ENCODE measurements at regions not wholly inside any gene's neighbourhood (a gene's known extent, or its start where the extent isn't known, plus 50 kb on each side); places are given as distances from the start of the nearest gene placed in this dataset.

DNA sequence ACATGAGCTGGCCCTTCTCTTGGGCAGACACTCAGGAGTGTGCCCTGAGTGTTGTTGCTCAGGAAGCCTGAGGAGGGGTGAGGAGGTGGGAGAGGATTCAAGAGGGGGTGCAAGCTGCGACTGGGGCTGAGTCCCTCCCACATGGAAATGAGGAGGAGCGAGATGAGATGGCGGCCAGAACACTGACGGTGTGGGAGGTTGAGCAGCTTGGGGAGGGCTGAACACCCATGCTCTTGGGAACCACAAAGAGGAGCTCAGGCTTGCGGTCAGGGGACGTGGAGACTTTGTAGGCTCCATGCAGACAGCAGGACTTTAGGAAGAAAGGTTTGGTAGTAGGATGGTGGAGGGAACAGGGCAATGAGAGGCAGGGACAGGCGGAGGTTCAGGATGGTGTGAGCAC is 163.2 kb upstream of the SHH start:
- TF ChIP-seq, protein P1, sequence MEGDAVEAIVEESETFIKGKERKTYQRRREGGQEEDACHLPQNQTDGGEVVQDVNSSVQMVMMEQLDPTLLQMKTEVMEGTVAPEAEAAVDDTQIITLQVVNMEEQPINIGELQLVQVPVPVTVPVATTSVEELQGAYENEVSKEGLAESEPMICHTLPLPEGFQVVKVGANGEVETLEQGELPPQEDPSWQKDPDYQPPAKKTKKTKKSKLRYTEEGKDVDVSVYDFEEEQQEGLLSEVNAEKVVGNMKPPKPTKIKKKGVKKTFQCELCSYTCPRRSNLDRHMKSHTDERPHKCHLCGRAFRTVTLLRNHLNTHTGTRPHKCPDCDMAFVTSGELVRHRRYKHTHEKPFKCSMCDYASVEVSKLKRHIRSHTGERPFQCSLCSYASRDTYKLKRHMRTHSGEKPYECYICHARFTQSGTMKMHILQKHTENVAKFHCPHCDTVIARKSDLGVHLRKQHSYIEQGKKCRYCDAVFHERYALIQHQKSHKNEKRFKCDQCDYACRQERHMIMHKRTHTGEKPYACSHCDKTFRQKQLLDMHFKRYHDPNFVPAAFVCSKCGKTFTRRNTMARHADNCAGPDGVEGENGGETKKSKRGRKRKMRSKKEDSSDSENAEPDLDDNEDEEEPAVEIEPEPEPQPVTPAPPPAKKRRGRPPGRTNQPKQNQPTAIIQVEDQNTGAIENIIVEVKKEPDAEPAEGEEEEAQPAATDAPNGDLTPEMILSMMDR (IDR thresholded peaks at IDR 0.05 in 4 of 5, conservative IDR thresholded peaks at IDR 0.05 in 1 of 5): no peak
- no peak for TF ChIP-seq POLR2A (IDR thresholded peaks at IDR 0.05)
- H3K4me1 ChIP-seq: no peaks in the 10 kb centered on the region
- intact Hi-C loops (cut with DNase I; ENCODE audit: low total_unique reads): no loop called here
- in situ Hi-C loops (cut with MboI; ENCODE audit: low sequenced_read_pairs in 4 of 4): no loop called here
- H3K9me3 ChIP-seq: no peaks in the 10 kb centered on the region
- H3K4me3 ChIP-seq: no peak overlapping the region
- no peaks in the 10 kb centered on the region for H3K36me3 ChIP-seq
- no peak for ATAC-seq
- H3K27ac ChIP-seq: no peak overlapping the region
- DNase-seq: no peak
- no peaks in the 10 kb centered on the region for H3K27me3 ChIP-seq

DNA sequence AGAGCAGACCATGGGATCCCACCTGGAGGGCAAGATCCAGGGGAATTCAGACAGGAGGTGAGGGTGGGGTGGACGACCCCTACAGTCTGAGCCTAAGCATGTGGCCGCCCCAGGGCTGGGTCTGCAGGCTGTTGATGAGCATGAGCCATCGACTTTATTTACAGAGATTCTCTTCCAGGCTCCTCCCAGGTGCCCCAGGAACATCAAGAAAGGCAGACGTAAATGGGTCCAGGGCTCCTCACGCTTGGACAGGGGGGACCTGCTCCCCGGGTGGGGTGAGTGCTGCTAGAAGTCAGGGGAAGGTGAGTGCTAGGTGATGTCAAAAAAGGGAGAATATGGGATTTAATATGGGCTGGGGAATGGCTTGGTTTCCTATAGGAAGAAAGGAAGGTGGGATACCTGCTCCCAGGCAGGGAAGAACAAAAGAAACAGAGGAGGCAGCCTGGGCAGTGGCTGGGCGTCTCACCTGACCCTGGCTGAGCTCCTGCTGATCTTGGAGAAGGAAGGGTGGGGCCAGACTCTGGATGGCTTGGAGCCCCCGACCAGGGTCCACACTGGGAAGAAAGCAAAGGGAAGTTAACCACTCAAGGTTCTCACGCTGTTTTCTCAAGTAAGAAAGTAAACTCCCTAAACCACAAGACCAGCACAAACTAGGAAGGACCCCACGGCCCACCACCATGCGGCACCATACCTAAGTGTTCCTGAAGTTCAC is 162.1 kb upstream of the SHH start:
- no peaks in the 10 kb centered on the region for H3K27me3 ChIP-seq
- H3K36me3 ChIP-seq: no peaks in the 10 kb centered on the region
- H3K27ac ChIP-seq: no peak overlapping the region
- H3K9me3 ChIP-seq: no peaks in the 10 kb centered on the region
- intact Hi-C loops (cut with DNase I; ENCODE audit: low total_unique reads): no loop called here
- DNase-seq (no peak), ATAC-seq (no peak)
- no peaks in the 10 kb centered on the region for H3K4me1 ChIP-seq
- H3K4me3 ChIP-seq: no peak overlapping the region
- no peak for TF ChIP-seq POLR2A (IDR thresholded peaks at IDR 0.05)
- in situ Hi-C loops (cut with MboI; ENCODE audit: low sequenced_read_pairs in 4 of 4): no loop called here

DNA sequence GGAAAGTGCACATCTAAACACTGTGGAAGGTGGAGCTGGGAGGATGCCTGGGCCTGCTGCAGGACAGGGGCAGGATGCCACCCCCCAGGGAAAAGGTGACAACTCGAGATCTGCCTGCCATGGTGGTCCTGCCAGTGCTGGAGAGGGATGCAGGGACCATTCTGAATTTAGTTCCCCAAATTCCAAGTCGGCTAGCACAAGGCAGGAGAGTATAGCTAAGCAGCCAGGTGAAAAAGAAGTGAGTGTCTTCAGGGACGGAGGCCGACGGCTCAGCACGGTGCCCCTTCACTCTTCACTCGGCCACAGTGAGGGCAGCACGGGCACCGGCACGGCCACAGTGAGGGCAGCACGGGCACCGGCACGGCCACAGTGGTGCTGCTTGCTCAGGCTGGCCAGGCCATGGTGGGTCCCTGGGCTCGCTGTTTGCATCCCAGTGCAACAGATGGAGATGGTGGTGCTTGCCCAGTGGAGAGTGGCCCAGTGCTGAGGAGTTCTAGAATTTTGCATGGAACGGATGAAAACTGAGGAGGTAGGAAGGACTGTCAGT is 161.3 kb upstream of the SHH start:
- Histone ChIP-seq H3K4me3 (no peak overlapping the region), H3K9me3 (no peaks in the 10 kb centered on the region), H3K27me3 (no peaks in the 10 kb centered on the region), H3K4me1 (no peaks in the 10 kb centered on the region), H3K36me3 (no peaks in the 10 kb centered on the region), H3K27ac (no peak overlapping the region)
- intact Hi-C loops (cut with DNase I; ENCODE audit: low total_unique reads): no loop called here
- ATAC-seq (no peak), DNase-seq (no peak)
- in situ Hi-C loops (cut with MboI; ENCODE audit: low sequenced_read_pairs in 4 of 4): no loop called here
- no peak for TF ChIP-seq POLR2A (IDR thresholded peaks at IDR 0.05)
- TF ChIP-seq, protein P1 (IDR thresholded peaks at IDR 0.05 in 4 of 5, conservative IDR thresholded peaks at IDR 0.05 in 1 of 5): no peak

DNA sequence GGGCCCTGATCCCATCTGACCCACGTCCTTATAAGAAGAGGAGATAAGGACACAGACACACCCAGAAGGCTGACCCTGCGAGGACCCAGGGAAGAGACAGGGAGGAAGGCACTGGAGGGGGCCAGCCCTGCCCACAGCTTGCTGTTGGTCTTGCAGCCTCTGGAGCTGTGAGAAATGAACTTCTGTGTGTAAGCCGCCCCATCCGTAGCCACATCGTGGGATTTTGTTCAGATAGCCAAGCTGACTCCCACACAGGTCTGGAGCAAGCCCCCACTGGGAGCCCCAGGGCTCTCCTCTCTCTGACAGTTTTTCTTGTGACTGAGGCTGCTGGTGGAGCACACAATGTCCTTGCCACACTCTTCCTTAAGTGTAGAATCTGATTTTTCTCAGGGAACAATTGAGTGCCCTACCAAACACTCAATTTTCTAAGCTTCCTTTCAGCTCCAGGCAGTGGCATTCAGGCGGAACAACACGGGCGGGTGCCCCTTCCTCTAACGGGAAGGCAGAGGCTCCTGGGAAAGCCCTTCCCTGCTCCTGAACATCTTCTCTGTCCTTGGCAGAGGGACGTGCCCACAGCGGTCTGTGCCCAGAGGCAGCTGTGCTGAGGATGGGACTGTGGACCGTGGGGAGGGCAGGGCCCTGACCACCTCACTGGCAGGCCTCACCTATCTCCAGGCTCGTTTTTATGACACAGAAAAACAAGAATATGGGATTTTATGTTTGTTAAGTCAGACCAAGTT is 160.6 kb upstream of the SHH start:
- Histone ChIP-seq H3K27ac (no peak overlapping the region), H3K9me3 (no peaks in the 10 kb centered on the region), H3K4me3 (no peak overlapping the region), H3K4me1 (no peaks in the 10 kb centered on the region), H3K27me3 (no peaks in the 10 kb centered on the region), H3K36me3 (no peaks in the 10 kb centered on the region)
- DNase-seq: no peak
- in situ Hi-C loops (cut with MboI; ENCODE audit: low sequenced_read_pairs in 4 of 4): no loop called here
- intact Hi-C loops (cut with DNase I; ENCODE audit: low total_unique reads): no loop called here
- ATAC-seq: no peak
- TF ChIP-seq POLR2A (IDR thresholded peaks at IDR 0.05): no peak
- TF ChIP-seq, protein P1 (IDR thresholded peaks at IDR 0.05 in 4 of 5, conservative IDR thresholded peaks at IDR 0.05 in 1 of 5): no peak

DNA sequence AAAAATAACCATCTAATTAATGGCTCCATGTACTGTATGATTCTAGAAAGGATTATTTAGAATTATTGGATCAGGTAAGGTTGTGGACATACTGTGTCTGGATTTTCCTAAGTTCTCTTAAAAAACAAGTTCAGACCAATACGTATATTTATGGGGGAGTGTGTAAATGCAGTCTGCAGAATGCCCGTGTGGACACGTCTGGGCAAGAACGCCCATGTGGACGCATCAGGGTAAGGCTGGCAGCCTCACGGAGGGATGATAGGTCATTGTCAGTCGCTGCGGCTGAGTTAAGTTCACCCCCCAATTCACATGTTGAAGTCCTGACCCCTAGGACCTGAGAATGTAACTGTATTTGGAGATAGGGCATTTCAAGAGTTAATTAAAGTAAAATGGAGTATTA is 160.0 kb upstream of the SHH start:
- no peak for TF ChIP-seq POLR2A (IDR thresholded peaks at IDR 0.05)
- TF ChIP-seq, protein P1 (IDR thresholded peaks at IDR 0.05 in 4 of 5, conservative IDR thresholded peaks at IDR 0.05 in 1 of 5): no peak
- Histone ChIP-seq H3K9me3 (no peaks in the 10 kb centered on the region), H3K4me1 (no peaks in the 10 kb centered on the region), H3K36me3 (no peaks in the 10 kb centered on the region), H3K27me3 (no peaks in the 10 kb centered on the region), H3K27ac (no peak overlapping the region), H3K4me3 (no peak overlapping the region)
- in situ Hi-C loops (cut with MboI; ENCODE audit: low sequenced_read_pairs in 4 of 4) (no loop called here), intact Hi-C loops (cut with DNase I; ENCODE audit: low total_unique reads) (no loop called here)
- DNase-seq (no peak), ATAC-seq (no peak)

Measured in gastrocnemius medialis (tissue), 4 donors.